T-cell (primary cell): ENCODE measurements at regions not wholly inside any gene's neighbourhood (a gene's known extent, or its start where the extent isn't known, plus 50 kb on each side); places are given as distances from the start of the nearest gene placed in this dataset.

Experiments used
- ATAC-seq, 4 experiments: fragments of 200-7000 bp in 3 of 4; fragments of 150-1000 bp in 1 of 4; cut with Tn5 transposase; replicated peaks in 1 of 4; 1 replicate in 3 of 4; 2 replicates in 1 of 4; pipeline ENCODE4 v1.10.0; 2021; ENCODE audit warnings: moderate library complexity in 3 of 4, mild to moderate bottlenecking in 2 of 4, moderate number of reproducible peaks in 1 of 4
- CTCF ChIA-PET, 2 donors: fragments of 300-600 bp; sonication (Branson Sonifier 250); formaldehyde crosslinking; loops; one replicate each; lab custom pipeline; 2022; ENCODE audit warnings: antibody characterized with exemption in 2 of 2; lab: Charles Lee
- POLR2A ChIA-PET, 2 donors: fragments of 300-600 bp; sonication (Branson Sonifier 250); formaldehyde crosslinking; loops; one replicate each; lab custom pipeline; 2022; ENCODE audit warnings: antibody characterized with exemption in 2 of 2; lab: Charles Lee
- DNase-seq, 35 experiments: peaks; one replicate each; pipeline versions ENCODE4 v3.0.0 to v3.0.0-alpha.2; 2013 to 2023
- H3K27ac ChIP-seq: one replicate; pipeline ENCODE4 v1.5.1; 2013; ENCODE audit warnings: low read length
- H3K27me3 ChIP-seq, 2 experiments: replicated peaks in 1 of 2; 1 replicate in 1 of 2; 2 replicates in 1 of 2; pipeline versions ENCODE4 v1.6.1 to v1.7.0; 2013; ENCODE audit warnings: low read length in 1 of 2, mixed read lengths in 1 of 2; ENCODE audit not compliant: control insufficient read depth in 2 of 2, insufficient read depth in 2 of 2; ENCODE audit errors: extremely low read depth in 1 of 2
- H3K36me3 ChIP-seq, 2 donors: 1 replicate in 1 of 2; 2 replicates in 1 of 2; pipeline versions ENCODE4 v1.6.1 to v1.7.0; 2013; ENCODE audit warnings: low read length in 1 of 2; ENCODE audit not compliant: control insufficient read depth in 2 of 2, insufficient read depth in 1 of 2; ENCODE audit errors: extremely low read depth in 1 of 2
- H3K4me1 ChIP-seq, 2 experiments: 1 replicate in 1 of 2; 2 replicates in 1 of 2; pipeline versions ENCODE4 v1.6.1 to v1.7.0; 2013; ENCODE audit warnings: low read length in 2 of 2, mixed read lengths in 1 of 2; ENCODE audit not compliant: insufficient read depth in 2 of 2, control insufficient read depth in 1 of 2; ENCODE audit errors: extremely low read depth in 1 of 2
- H3K4me3 ChIP-seq, 2 donors: 1 replicate in 1 of 2; 2 replicates in 1 of 2; pipeline versions ENCODE4 v1.5.1 to v1.7.0; 2013; ENCODE audit warnings: mild to moderate bottlenecking in 2 of 2, low read length in 1 of 2, moderate library complexity in 1 of 2; ENCODE audit not compliant: control insufficient read depth in 1 of 2; ENCODE audit errors: extremely low read depth in 1 of 2
- H3K9me3 ChIP-seq: 2 replicates; pipeline ENCODE4 v1.7.0; 2013
- H3K27ac Mint-ChIP-seq, 2 donors: one replicate each; pipeline ENCODE4 v1.8.0; 2020 to 2021; ENCODE audit warnings: mild to moderate bottlenecking in 2 of 2, mixed read lengths in 2 of 2
- H3K27me3 Mint-ChIP-seq, 2 donors: one replicate each; pipeline ENCODE4 v1.8.0; 2021 to 2022; ENCODE audit warnings: mixed read lengths in 2 of 2
- H3K36me3 Mint-ChIP-seq: one replicate; pipeline ENCODE4 v1.8.0; 2021; ENCODE audit warnings: mixed read lengths
- H3K4me1 Mint-ChIP-seq, 3 donors: one replicate each; pipeline ENCODE4 v1.8.0; 2020 to 2022; ENCODE audit warnings: mixed read lengths in 3 of 3, mild to moderate bottlenecking in 1 of 3
- H3K4me3 Mint-ChIP-seq, 3 donors: one replicate each; pipeline ENCODE4 v1.8.0; 2020 to 2022; ENCODE audit warnings: mild to moderate bottlenecking in 3 of 3, mixed read lengths in 3 of 3, moderate library complexity in 3 of 3
- H3K9me3 Mint-ChIP-seq, 3 donors: one replicate each; pipeline ENCODE4 v1.8.0; 2020 to 2022; ENCODE audit warnings: mixed read lengths in 3 of 3
- WGBS: methylation state at CpG from one replicate; pipeline ENCODE4 v1.1.5; 2013; ENCODE audit warnings: missing lambda C conversion rate; ENCODE audit not compliant: insufficient coverage; 5-methylcytosine and 5-hydroxymethylcytosine counted together

- peaks cover 19 to 52% (median 32%) of the 10 kb centered on the region in 3 donors for H3K9me3 Mint-ChIP-seq
- CTCF ChIA-PET: no interaction called here
- WGBS: no CpG with 5 or more reads among the region's 2 CpGs
- no peaks in the 10 kb centered on the region for H3K4me1 Mint-ChIP-seq
- no peaks in the 10 kb centered on the region for H3K4me1 ChIP-seq
- no peak overlapping the region for H3K27ac ChIP-seq
- H3K36me3 ChIP-seq: no peaks in the 10 kb centered on the region
- H3K4me3 Mint-ChIP-seq: no peak overlapping the region
- DNase-seq (no peak), ATAC-seq (no peak)
- no peaks in the 10 kb centered on the region for H3K36me3 Mint-ChIP-seq
- H3K27ac Mint-ChIP-seq: no peak overlapping the region
- H3K27me3 ChIP-seq: no peaks in the 10 kb centered on the region
- no peaks in the 10 kb centered on the region for H3K27me3 Mint-ChIP-seq
- peaks cover 4% of the 10 kb centered on the region for H3K9me3 ChIP-seq
- POLR2A ChIA-PET: no interaction called here
- no peak overlapping the region for H3K4me3 ChIP-seq
Observed at GRCh38 chr16:62889097-62889496, 852.9 kb upstream of the CDH8 start.

GRCh38 chr16:62883509-62883908 lies 847.3 kb upstream of the CDH8 start:
- peaks cover 2% of the 10 kb centered on the region for H3K9me3 ChIP-seq
- no peak for ATAC-seq
- no peak overlapping the region for H3K27ac ChIP-seq
- H3K36me3 ChIP-seq: no peaks in the 10 kb centered on the region
- Mint-ChIP-seq H3K36me3 (no peaks in the 10 kb centered on the region), H3K27ac (no peak overlapping the region), H3K4me3 (no peak overlapping the region), H3K27me3 (no peaks in the 10 kb centered on the region), H3K9me3 (peaks cover 17 to 41% (median 36%) of the 10 kb centered on the region in 3 donors), H3K4me1 (no peaks in the 10 kb centered on the region)
- ChIA-PET POLR2A (no interaction called here), CTCF (no interaction called here)
- DNase-seq: no peak
- no peaks in the 10 kb centered on the region for H3K4me1 ChIP-seq
- H3K27me3 ChIP-seq: no peaks in the 10 kb centered on the region
- H3K4me3 ChIP-seq: no peak overlapping the region
- 81% methylated on average over 3 of the region's 5 CpGs for WGBS

DNA sequence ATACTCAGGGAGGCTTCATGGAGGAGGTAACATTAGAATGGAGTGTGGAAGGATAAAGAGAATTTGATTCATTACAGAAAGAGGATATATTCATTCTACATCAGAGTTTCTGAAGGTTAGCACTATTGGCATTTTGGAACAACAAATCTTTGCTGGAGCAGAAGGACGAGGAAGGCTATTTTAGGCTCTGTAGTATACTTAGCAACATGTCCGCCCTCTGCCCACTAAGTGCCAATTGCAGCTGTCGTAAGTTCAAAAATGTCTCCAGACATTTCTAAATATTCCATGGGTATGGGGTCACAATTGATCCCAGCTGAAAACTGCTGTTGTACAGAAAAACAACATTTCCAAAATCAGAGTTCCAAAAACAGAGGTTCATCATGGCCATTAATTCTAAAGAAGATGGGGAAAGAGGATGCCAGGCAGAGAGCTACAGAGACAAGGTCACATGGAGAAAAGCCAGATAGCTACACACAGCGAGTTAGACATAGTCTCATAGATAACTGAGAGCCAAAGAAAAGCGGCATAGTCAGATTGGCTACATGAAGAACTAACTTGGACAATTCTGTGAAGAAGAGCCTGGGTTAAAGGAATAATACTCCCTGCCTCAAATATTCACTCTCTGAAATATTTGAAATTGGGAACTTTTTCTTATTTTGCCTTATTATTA lies 846.4 kb upstream of the CDH8 start:
- no peaks in the 10 kb centered on the region for H3K36me3 ChIP-seq
- H3K27me3 Mint-ChIP-seq: no peaks in the 10 kb centered on the region
- H3K36me3 Mint-ChIP-seq: no peaks in the 10 kb centered on the region
- no peaks in the 10 kb centered on the region for H3K4me1 ChIP-seq
- ChIA-PET POLR2A (no interaction called here), CTCF (no interaction called here)
- DNase-seq (no peak), ATAC-seq (no peak)
- H3K27me3 ChIP-seq: no peaks in the 10 kb centered on the region
- no peak overlapping the region for H3K4me3 ChIP-seq
- H3K4me1 Mint-ChIP-seq: no peaks in the 10 kb centered on the region
- no peak overlapping the region for H3K4me3 Mint-ChIP-seq
- no peak overlapping the region for H3K27ac Mint-ChIP-seq
- peaks cover 2% of the 10 kb centered on the region for H3K9me3 ChIP-seq
- no peak overlapping the region for H3K27ac ChIP-seq
- 67% methylated on average over 1 of the region's 5 CpGs for WGBS
- peaks cover 15 to 39% (median 36%) of the 10 kb centered on the region in 3 donors for H3K9me3 Mint-ChIP-seq

DNA sequence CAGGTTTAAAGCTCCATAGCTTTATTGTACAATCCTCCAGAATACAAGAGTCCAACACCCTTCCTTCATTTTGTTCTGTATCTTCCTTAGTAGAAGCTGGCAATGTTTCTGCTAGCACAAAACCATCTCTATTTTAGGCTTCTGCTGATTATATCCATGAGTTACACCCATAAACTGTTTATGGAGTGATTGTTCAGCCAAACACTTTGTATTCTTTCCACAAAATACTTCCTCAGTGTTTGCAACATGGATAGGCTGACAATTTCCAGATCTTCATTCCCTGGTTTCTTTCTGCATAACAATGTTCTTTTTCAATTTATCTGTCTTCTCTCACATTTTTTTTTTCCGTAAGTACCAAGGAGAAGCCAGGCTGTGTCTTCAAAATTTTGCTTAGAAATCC lies 839.9 kb upstream of the CDH8 start:
- H3K27me3 ChIP-seq: no peaks in the 10 kb centered on the region
- no peak overlapping the region for H3K4me3 Mint-ChIP-seq
- H3K36me3 Mint-ChIP-seq: no peaks in the 10 kb centered on the region
- WGBS: 77% methylated on average over 1 of the region's 1 CpG
- peaks cover 2% of the 10 kb centered on the region for H3K9me3 ChIP-seq
- no peaks in the 10 kb centered on the region for H3K27me3 Mint-ChIP-seq
- no peak overlapping the region for H3K27ac ChIP-seq
- ChIA-PET POLR2A (no interaction called here), CTCF (no interaction called here)
- no peaks in the 10 kb centered on the region for H3K4me1 Mint-ChIP-seq
- H3K9me3 Mint-ChIP-seq: peaks cover 20 to 49% (median 36%) of the 10 kb centered on the region in 3 donors
- no peak overlapping the region for H3K4me3 ChIP-seq
- no peak for ATAC-seq
- no peak for DNase-seq
- H3K27ac Mint-ChIP-seq: no peak overlapping the region
- H3K4me1 ChIP-seq: no peaks in the 10 kb centered on the region
- no peaks in the 10 kb centered on the region for H3K36me3 ChIP-seq

DNA sequence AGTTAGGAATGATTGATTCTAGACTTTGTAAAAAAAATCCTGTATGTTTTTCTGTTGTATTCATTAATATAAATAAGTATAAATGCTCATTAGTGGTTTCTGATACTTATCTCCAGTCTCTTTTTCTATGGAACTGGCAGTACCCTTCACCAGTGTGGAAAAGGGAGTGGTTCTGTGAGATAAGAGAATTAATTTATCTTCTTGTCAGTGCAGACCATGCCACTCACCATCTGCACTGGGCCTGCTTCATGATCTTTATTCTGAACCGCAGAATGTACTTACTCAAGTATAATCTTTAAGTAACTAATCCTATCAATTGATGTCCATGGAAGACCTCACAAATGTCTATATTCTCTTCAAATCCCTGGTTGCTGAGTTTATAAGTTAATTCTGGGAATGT lies 836.1 kb upstream of the CDH8 start:
- H3K4me3 Mint-ChIP-seq: no peak overlapping the region
- H3K4me1 ChIP-seq: no peaks in the 10 kb centered on the region
- no CpG with 5 or more reads among the region's 1 CpG for WGBS

DNA sequence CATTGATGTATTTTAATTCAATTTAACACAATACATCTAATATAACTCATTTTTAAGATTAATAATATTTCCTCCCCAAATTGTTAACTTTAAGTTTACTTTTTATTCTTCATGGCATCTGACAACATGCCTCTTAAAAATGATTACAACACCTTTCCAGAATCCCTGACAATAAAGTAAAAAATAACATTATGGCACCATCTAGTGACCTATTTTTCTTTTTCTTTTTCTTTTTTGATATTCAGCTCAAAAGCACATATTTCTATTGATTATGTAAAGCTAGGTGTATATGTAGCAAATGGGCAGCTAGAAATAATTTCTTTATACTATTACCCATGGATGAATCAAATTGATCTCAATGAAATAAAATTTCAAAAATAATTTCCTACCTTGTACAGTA lies 834.3 kb upstream of the CDH8 start:
- Mint-ChIP-seq H3K36me3 (no peaks in the 10 kb centered on the region), H3K27me3 (no peaks in the 10 kb centered on the region), H3K4me3 (no peak overlapping the region), H3K9me3 (peaks cover 6 to 36% (median 30%) of the 10 kb centered on the region in 3 donors), H3K4me1 (no peaks in the 10 kb centered on the region), H3K27ac (no peak overlapping the region)
- Histone ChIP-seq H3K4me3 (no peak overlapping the region), H3K9me3 (peaks cover 5% of the 10 kb centered on the region), H3K4me1 (no peaks in the 10 kb centered on the region), H3K27ac (no peak overlapping the region), H3K36me3 (no peaks in the 10 kb centered on the region), H3K27me3 (no peaks in the 10 kb centered on the region)
- ChIA-PET CTCF (interaction anchor here in 1 of 2 donors (0.7 kb wide), 1 partner anchor 9 kb away, joined by 3 read pairs; no protein-coding TSS in a partner anchor), POLR2A (interaction anchor here in 1 of 2 donors (0.6 kb wide), 1 partner anchor 71 kb away, joined by 3 read pairs; no protein-coding TSS in a partner anchor)
- ATAC-seq (no peak), DNase-seq (no peak)

More for the DNA sequence above, 836.1 kb upstream of the CDH8 start:
- peaks cover 5% of the 10 kb centered on the region for H3K9me3 ChIP-seq
- H3K36me3 ChIP-seq: no peaks in the 10 kb centered on the region
- H3K4me3 ChIP-seq: no peak overlapping the region
- Mint-ChIP-seq H3K4me1 (no peaks in the 10 kb centered on the region), H3K27ac (no peak overlapping the region), H3K9me3 (peaks cover 20 to 37% (median 34%) of the 10 kb centered on the region in 3 donors), H3K27me3 (no peaks in the 10 kb centered on the region), H3K36me3 (no peaks in the 10 kb centered on the region)
- ATAC-seq: no peak
- CTCF ChIA-PET: no interaction called here
- no peak for DNase-seq
- no peaks in the 10 kb centered on the region for H3K27me3 ChIP-seq
- POLR2A ChIA-PET: no interaction called here
- no peak overlapping the region for H3K27ac ChIP-seq
